ENCODE measurements at regions not wholly inside any gene's neighbourhood (a gene's known extent, or its start where the extent isn't known, plus 50 kb on each side); places are given as distances from the start of the nearest gene placed in this dataset.
"Not testable (repeated sequence)": the region's sequence is repeated elsewhere in the genome, so short reads cannot be mapped to it uniquely, and the experiment has no call there.

GRCh38 chr18:39611381-39612100 lies 2045.9 kb upstream of the CELF4 start:
- no peak for DNase-seq

DNA sequence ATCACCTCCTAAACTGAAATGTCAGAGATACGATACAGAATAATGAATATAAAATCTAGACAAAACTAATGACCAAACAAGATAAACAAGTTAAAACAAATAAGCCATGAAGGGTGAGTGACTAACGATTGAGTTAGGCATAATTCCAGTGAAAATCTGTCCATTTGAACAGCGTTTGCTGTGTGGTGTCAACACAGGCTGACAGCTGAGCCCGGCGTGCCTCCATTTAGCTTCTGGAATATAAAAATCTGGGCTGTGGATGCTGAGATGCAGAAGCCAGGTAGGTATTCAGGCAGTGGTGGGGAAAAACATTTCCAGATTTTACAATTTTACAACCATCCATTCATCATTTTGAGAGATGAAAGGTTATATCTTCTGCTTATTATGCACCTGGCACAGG lies 2041.4 kb upstream of the CELF4 start:
- DNase-seq: no peak

DNA sequence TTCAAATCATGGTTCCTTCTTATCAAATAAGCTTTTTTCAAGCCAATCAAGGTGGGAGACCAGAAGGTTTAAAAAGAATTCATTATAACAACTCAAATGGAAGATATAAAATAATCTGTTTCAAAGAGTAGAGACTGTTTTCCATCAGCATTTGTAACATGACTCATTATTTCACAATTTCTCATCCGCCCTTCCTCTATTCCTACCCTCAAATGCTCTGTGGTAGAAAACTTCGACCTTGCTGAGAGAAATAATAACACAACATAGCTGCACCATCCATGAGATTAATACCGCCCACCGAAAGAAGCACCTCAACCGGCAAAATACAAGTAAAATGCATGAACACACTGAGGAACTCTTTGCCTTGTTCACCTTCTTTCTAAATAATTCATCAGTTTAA lies 2039.2 kb upstream of the CELF4 start:
- no peak for DNase-seq

- DNase-seq: no peak
These were observed 2036.5 kb upstream of the CELF4 start for GRCh38 chr18:39602131-39602530.

GRCh38 chr18:39600894-39601293 lies 2035.3 kb upstream of the CELF4 start:
- DNase-seq: no peak

- no peak for DNase-seq
These were observed 2033.7 kb upstream of the CELF4 start for GRCh38 chr18:39599251-39599650.

DNA sequence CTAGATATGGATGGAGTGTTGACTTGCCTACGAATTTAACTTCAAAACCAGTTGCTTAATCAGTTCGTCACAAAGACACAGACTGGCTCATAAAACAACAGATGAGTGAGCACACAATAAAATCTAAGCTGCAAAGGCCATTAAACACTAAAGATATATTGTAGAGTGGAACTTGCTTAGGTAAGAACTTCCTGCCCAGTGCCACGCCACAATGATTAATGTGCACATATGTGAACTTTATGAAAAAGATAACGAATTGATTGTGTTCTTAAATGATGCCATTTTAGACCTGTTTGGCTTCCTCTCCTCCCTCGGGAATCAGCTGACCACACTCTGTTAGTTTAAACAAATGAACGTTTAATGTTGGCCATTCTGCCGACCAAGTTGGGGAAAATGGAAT lies 2031.3 kb upstream of the CELF4 start:
- DNase-seq: no peak

- DNase-seq: no peak
These were observed 2030.6 kb upstream of the CELF4 start for GRCh38 chr18:39596221-39596620.

DNA sequence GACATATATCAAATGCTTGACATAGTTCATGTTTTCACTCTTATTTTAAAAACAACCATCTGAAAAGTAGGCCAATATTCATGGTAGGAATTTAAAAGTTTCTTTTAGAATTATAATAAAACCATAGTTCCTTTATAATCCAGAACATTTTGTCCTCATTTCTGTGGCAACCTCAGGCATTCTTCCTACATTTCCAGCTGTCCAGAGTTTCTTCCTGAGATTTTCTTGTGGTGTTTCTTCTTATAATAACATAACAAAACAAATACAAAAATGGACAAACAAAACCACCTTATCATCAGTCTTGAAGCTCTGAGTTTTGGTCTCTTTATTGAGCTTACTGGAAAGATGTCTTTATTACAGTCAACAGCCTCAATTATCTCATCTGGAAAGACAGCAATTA lies 2028.6 kb upstream of the CELF4 start:
- DNase-seq: no peak

DNA sequence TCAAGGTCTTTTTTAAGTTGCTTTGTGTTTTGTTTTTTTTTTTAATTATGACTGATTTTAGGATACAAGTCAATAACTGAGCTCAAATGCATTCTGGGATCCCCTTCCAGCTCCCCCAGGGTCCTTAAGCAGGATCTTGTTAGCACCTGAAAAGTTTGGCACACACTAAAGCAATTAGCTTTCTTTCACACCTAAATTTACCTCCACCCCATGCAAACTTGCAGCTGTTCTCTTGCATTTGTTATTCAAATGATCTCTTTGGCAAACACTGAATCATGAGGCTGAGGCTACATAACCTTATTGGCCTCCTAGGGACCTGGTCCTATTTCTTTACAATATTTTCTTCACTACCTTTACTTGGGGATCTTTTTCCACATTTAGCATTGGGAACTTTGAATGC lies 2026.1 kb upstream of the CELF4 start:
- no peak for DNase-seq

DNA sequence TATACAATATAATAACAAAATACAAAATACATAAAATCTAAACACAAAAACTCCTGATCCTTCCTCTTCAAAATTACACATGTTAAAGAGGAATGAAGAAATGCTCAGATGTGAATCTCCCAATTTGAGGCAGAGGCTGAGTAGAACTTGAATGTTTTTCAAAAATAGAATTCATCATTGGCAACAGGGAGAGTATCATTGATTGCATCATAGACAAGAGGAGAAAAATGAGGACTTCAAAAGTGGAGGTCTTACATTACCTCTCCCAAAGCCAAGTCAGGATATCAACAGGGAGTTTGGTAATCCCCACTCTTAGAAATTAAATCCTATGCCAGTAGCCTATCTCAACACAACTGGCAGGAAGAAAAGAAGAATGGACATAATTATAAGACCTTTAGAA lies 2023.9 kb upstream of the CELF4 start:
- DNase-seq: no peak

GRCh38 chr18:39587586-39587985 lies 2022.0 kb upstream of the CELF4 start:
- DNase-seq: no peak

- DNase-seq: no peak
These were observed 2021.1 kb upstream of the CELF4 start for GRCh38 chr18:39586741-39587140.

DNA sequence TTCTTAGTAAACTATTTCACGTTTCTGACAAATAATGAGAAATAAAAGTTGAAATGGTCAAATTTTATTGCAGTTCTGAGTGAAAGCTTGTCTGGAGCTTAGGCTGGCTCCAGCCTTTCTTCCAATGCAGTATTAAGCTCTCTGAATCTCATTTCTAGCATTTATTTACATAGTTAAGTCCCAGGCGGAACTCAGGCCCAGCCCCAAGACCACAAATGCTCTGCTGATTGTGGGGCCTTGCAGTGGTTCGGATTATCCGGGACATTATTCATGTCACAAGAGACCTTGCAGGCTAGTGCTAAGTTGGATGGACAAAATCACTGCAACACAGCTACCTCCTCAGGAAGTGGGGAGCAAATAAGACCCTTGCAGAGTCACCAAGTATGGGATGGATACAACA lies 2009.3 kb upstream of the CELF4 start:
- no peak for DNase-seq

DNA sequence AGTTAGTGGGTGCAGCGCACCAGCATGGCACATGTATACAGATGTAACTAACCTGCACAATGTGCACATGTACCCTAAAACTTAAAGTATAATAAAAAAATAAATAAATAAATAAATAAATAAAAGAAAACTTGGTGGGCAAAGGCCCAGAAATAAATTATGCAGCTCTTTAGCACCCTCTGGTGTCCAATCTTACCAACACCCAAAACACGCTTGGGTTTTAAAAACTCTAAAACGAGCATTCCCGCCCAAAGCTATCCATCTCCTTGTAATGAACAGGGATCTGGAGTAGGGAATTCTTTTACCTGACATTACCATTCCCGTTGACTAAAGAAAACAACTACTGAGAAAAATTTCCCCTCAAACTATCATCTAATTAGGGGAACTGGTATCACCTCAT lies 2005.9 kb upstream of the CELF4 start:
- no peak for DNase-seq

- DNase-seq: not testable (repeated sequence)
These were observed 2000.1 kb upstream of the CELF4 start for GRCh38 chr18:39565551-39566230.

- no peak for DNase-seq
These were observed 1999.1 kb upstream of the CELF4 start for GRCh38 chr18:39564716-39565115.

DNA sequence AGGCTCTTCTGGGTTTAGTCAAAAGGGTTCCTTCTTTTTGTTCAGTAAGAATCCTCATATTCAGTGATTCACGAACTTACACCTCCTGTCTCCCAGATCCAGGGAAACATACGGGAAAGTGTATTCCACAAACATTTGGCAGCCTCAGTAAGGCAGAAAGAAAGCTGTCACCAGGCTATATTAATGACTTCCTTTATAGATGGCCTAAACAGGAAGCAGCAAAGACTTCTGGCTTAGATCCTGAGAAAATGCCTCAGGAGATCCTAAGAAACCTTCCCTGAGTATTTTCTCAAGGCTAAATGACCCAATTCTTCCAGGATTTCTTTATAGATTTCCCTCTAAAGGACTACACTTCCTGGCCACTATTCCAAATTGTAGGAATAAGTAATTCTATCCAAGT lies 1995.5 kb upstream of the CELF4 start:
- no peak for DNase-seq

DNA sequence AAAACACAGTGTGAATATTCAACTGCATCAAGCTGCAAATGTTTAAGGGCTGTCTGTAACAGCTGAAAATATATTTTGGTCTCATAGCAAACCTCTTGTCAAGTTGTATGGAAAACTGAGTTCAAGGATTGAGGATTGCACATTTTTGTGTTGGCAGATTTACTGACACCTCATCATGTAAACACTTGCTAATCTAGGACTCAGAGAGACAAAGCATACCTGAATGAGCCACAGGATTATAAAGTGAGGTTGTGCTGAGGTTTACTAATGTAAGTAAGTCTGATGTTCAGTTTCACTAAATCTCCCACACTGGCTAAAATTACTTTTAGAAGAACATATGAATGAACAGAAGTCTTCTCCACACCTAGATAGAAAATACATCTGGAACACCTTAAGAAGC lies 1993.1 kb upstream of the CELF4 start:
- DNase-seq: no peak

DNA sequence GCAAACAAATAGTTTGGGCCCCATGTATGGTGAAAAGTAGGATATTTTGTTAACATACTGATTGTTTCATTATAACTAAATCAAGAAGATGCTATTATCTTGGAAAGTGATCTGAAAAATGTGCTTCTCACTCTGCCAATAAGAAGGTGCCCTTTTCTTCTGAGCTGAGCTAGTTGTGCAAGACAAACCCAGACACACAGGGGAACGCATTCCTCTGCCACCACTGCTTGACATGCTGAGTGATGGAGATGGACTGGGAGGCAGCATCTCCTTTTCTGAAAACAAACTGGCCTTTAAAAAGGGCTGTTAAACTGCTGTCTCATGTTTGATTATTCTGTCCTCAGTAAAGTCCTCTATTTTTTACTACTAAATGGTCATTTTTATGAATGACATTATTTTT lies 1989.9 kb upstream of the CELF4 start:
- DNase-seq: no peak

DNA sequence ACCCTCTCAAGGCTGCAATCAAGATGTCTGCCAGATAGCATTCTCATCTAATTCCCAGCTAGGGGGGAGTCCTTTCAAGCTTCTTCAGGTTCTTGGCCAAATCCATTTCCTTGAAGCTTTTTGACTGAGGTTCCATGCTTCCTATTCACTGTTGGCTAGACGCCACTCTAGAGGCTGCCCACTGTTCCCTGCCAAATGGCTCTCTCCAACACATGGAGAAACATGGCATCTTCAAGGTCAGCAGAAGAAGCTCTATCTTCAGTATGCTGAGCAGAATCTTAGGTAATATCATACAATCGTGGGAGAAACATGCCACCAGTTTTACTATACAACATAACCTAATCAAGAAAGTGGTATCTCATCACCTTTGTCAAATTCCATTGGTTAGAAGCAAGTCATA lies 1985.1 kb upstream of the CELF4 start:
- no peak for DNase-seq

DNA sequence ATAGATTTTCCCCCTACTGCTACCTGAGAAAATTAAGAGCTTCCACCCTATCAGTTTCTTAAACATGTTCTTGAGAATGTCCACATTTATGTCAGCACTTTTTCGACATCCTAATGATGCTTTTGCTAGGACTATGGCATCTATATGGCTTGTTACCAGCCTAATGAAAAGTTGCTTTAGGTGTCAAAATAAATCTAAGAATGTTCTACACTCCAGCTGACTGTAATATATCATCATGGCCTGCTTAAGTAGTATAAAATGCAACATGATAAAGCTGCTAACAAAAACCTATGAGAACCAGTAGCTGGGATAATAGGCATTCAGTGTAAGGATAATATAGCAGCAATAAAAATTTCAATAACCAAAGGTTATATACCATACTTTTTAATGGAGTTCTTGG lies 1983.5 kb upstream of the CELF4 start:
- no peak for DNase-seq

DNA sequence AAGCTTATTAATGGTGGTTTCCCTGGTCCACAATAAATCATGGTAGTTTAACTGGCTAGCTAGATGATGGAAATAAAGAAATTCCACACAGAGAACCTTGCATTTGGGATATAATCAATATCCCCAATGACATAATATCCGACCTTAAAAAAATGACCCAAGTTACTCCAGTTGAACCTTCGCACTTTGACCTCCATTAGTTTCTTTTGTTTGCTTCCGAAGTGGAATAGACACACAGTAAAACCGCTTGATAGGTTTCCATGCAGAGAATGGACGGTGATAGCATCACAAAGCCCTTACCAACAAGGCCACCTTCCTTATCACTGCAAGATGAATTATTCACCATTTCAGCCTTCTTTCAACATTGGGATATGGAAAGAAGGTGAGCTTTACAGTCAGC lies 1966.1 kb upstream of the CELF4 start:
- no peak for DNase-seq

DNA sequence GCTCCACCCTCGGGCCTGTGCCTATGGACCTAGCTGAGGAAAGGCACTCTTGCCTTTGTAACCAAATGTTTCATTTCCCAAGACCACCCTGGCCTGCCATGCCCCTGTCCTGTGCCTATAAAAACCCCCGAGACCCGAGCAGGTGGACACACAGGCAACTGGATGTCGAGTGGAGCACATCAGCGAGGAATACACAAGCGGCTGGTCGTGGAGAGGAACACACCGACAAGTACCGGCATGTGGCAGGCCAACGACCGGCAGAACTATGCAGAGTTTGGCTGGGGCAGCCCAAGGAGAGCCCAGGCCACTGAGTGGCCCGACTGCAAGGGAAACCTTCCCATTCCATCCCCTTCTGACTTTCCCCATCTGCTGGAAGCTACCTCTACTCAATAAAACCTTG lies 1963.8 kb upstream of the CELF4 start:
- no peak for DNase-seq

GRCh38 chr18:39527465-39527864 lies 1961.9 kb upstream of the CELF4 start:
- DNase-seq: no peak
